CD14-positive monocyte (primary cell): ENCODE measurements at regions not wholly inside any gene's neighbourhood (a gene's known extent, or its start where the extent isn't known, plus 50 kb on each side); places are given as distances from the start of the nearest gene placed in this dataset.
"Not testable (repeated sequence)": the region's sequence is repeated elsewhere in the genome, so short reads cannot be mapped to it uniquely, and the experiment has no call there.

Experiments used
- DNase-seq, 3 donors: peaks; one replicate each; pipeline ENCODE4 v3.0.0-alpha.2; 2011 to 2022
- H2AFZ ChIP-seq: 2 replicates; pipeline ENCODE4 v1.6.0; 2012; ENCODE audit warnings: mild to moderate bottlenecking, low read depth, low read length, inconsistent platforms; ENCODE audit not compliant: insufficient read depth, poor library complexity, severe bottlenecking
- H3K27ac ChIP-seq, 2 donors: 1 replicate in 1 of 2; 2 replicates in 1 of 2; pipeline ENCODE4 v1.5.1; 2012 to 2013; ENCODE audit warnings: low read length in 2 of 2, control low read depth in 1 of 2, inconsistent platforms in 1 of 2, low read depth in 1 of 2, mild to moderate bottlenecking in 1 of 2
- H3K27me3 ChIP-seq, 2 donors: one replicate each; pipeline versions ENCODE4 v1.6.0 to v1.6.1; 2011 to 2013; ENCODE audit warnings: low read length in 2 of 2; ENCODE audit not compliant: control insufficient read depth in 2 of 2, insufficient read depth in 2 of 2
- H3K36me3 ChIP-seq, 2 donors: replicated peaks in 1 of 2; 1 replicate in 1 of 2; 2 replicates in 1 of 2; pipeline versions ENCODE4 v1.5.1 to v1.6.1; 2012 to 2013; ENCODE audit warnings: low read length in 2 of 2, control low read depth in 1 of 2, inconsistent platforms in 1 of 2, mild to moderate bottlenecking in 1 of 2; ENCODE audit not compliant: insufficient read depth in 2 of 2, control insufficient read depth in 1 of 2
- H3K4me1 ChIP-seq, 2 donors: 1 replicate in 1 of 2; 2 replicates in 1 of 2; pipeline versions ENCODE4 v1.5.1 to v1.6.1; 2012 to 2013; ENCODE audit warnings: low read length in 2 of 2, control low read depth in 1 of 2, inconsistent platforms in 1 of 2, mild to moderate bottlenecking in 1 of 2, moderate library complexity in 1 of 2; ENCODE audit not compliant: insufficient read depth in 2 of 2, control insufficient read depth in 1 of 2
- H3K4me2 ChIP-seq: replicated peaks from 2 replicates; pipeline ENCODE3; 2012; ENCODE audit warnings: low read length, moderate library complexity, mild to moderate bottlenecking; ENCODE audit not compliant: poor library complexity, severe bottlenecking; ENCODE audit errors: extremely low read depth
- H3K4me3 ChIP-seq, 3 experiments: fragments of 200-600 bp in 1 of 3; sonication (generic) in 1 of 3; replicated peaks in 1 of 3; 1 replicate in 2 of 3; 2 replicates in 1 of 3; pipeline ENCODE4 v1.5.1; 2011 to 2013; ENCODE audit warnings: low read length in 3 of 3, mild to moderate bottlenecking in 3 of 3, control low read depth in 2 of 3, low read depth in 2 of 3, inconsistent platforms in 1 of 3, moderate library complexity in 1 of 3
- H3K79me2 ChIP-seq: 2 replicates; pipeline ENCODE4 v1.6.0; 2012; ENCODE audit warnings: mild to moderate bottlenecking, control low read depth, inconsistent platforms, low read length, moderate library complexity; ENCODE audit not compliant: insufficient read depth
- H3K9ac ChIP-seq: 2 replicates; pipeline ENCODE4 v1.6.0; 2017; ENCODE audit warnings: low read length, mild to moderate bottlenecking; ENCODE audit not compliant: insufficient read depth, poor library complexity, severe bottlenecking
- H3K9me3 ChIP-seq, 2 donors: replicated peaks in 1 of 2; 1 replicate in 1 of 2; 2 replicates in 1 of 2; pipeline versions ENCODE4 v1.5.1 to v1.6.1; 2012 to 2013; ENCODE audit warnings: low read length in 2 of 2, control low read depth in 1 of 2; ENCODE audit not compliant: control insufficient read depth in 1 of 2, insufficient read depth in 1 of 2
- H4K20me1 ChIP-seq: 2 replicates; pipeline ENCODE4 v1.6.0; 2012; ENCODE audit warnings: mild to moderate bottlenecking, low read length, control low read depth, moderate library complexity; ENCODE audit not compliant: insufficient read depth
- H3K27ac Mint-ChIP-seq, 7 donors: one replicate each; pipeline ENCODE4 v1.8.0; 2020; ENCODE audit warnings: mild to moderate bottlenecking in 7 of 7, mixed read lengths in 7 of 7, moderate library complexity in 6 of 7, inconsistent platforms in 2 of 7
- H3K27me3 Mint-ChIP-seq, 3 donors: one replicate each; pipeline ENCODE4 v1.8.0; 2021 to 2022; ENCODE audit warnings: low read depth in 3 of 3, mild to moderate bottlenecking in 3 of 3, mixed read lengths in 3 of 3, moderate library complexity in 3 of 3, inconsistent platforms in 1 of 3
- H3K36me3 Mint-ChIP-seq, 2 donors: one replicate each; pipeline ENCODE4 v1.8.0; 2020; ENCODE audit warnings: mixed read lengths in 2 of 2, inconsistent platforms in 1 of 2, mild to moderate bottlenecking in 1 of 2
- H3K4me1 Mint-ChIP-seq: one replicate; pipeline ENCODE4 v1.8.0; 2020; ENCODE audit warnings: mild to moderate bottlenecking, mixed read lengths
- H3K4me3 Mint-ChIP-seq, 2 donors: one replicate each; pipeline ENCODE4 v1.8.0; 2020; ENCODE audit warnings: mild to moderate bottlenecking in 2 of 2, mixed read lengths in 2 of 2, moderate library complexity in 1 of 2
- H3K9me3 Mint-ChIP-seq, 7 donors: one replicate each; pipeline ENCODE4 v1.8.0; 2020 to 2022; ENCODE audit warnings: mixed read lengths in 7 of 7, mild to moderate bottlenecking in 6 of 7, moderate library complexity in 6 of 7, inconsistent platforms in 2 of 7
- CTCF ChIP-seq: fragments of 200-600 bp; IDR thresholded peaks from one replicate; pipeline ENCODE4 v1.8.0; 2022; ENCODE audit warnings: antibody characterized with exemption, mild to moderate bottlenecking
- intact Hi-C, 2 donors: fragments of 100-400 bp; cut with micrococcal nuclease; formaldehyde crosslinking; loops; one replicate each; pipeline versions ENCODE4 v1.15.0 to v1.15.1; 2023

GRCh38 chr1:93756657-93757056 is 75.0 kb upstream of the BCAR3 start:
- Histone ChIP-seq H3K36me3 (no peaks in the 10 kb centered on the region), H3K27ac (no peak overlapping the region), H3K4me1 (peaks cover 6 to 9% of the 10 kb centered on the region in 2 donors), H3K79me2 (no peaks in the 10 kb centered on the region), H3K4me2 (no peak overlapping the region), H3K27me3 (no peaks in the 10 kb centered on the region), H3K9me3 (no peaks in the 10 kb centered on the region), H2AFZ (no peak overlapping the region), H4K20me1 (no peaks in the 10 kb centered on the region), H3K4me3 (no peak overlapping the region), H3K9ac (no peak overlapping the region)
- Mint-ChIP-seq H3K4me3 (no peak overlapping the region), H3K27me3 (peaks cover 0 to 3% (median 2%) of the 10 kb centered on the region in 3 donors), H3K4me1 (peaks cover 19% of the 10 kb centered on the region), H3K27ac (no peak overlapping the region), H3K9me3 (peaks cover 0 to 3% (median 0%) of the 10 kb centered on the region in 7 donors), H3K36me3 (no peaks in the 10 kb centered on the region)
- TF ChIP-seq CTCF = no peak
- DNase-seq = no peak
- intact Hi-C loops = no loop called here

DNA sequence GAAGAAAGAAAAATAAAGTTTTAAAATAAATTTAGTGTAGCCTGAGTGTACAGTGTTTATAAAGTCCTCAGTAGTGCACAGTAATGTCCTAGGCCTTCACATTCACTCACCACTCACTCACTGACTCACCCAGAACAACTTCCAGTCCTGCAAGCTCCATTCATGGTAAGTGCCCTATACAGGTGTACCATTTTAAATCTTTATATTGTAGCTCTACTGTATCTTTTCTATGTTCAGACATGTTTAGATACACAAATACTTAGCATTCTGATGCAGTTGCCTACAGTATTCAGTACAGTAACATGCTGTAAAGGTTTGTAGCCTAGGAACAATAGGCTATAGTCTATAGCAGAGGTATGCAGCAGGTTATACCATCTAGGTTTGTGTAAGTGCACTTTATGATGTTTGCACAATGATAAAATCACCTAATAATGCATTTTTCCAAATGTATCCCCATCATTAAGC is 73.6 kb upstream of the BCAR3 start:
- H3K79me2 ChIP-seq, H2AFZ ChIP-seq, H3K27ac Mint-ChIP-seq, H3K9ac ChIP-seq, DNase-seq, H3K9me3 ChIP-seq, H3K27me3 Mint-ChIP-seq, intact Hi-C loops, H3K36me3 ChIP-seq, H3K4me3 Mint-ChIP-seq, H3K4me3 ChIP-seq, H3K27me3 ChIP-seq, H4K20me1 ChIP-seq, H3K36me3 Mint-ChIP-seq, H3K9me3 Mint-ChIP-seq, H3K4me2 ChIP-seq, H3K27ac ChIP-seq: not testable (repeated sequence)
- H3K4me1 Mint-ChIP-seq = peaks cover 29% of the 10 kb centered on the region
- H3K4me1 ChIP-seq = peaks cover 6 to 16% of the 10 kb centered on the region in 2 donors
